GM18868 (cell line): ENCODE measurements at regions not wholly inside any gene's neighbourhood (a gene's known extent, or its start where the extent isn't known, plus 50 kb on each side); places are given as distances from the start of the nearest gene placed in this dataset.
"Not testable (repeated sequence)": the region's sequence is repeated elsewhere in the genome, so short reads cannot be mapped to it uniquely, and the experiment has no call there.

Experiments
- ATAC-seq: cut with Tn5 transposase; IDR thresholded peaks from one replicate; pipeline ENCODE4 v1.9.1; 2021; ENCODE audit warnings: mild to moderate bottlenecking, moderate library complexity; ENCODE audit not compliant: unreplicated experiment

- ATAC-seq, result no peak
Measured at GRCh38 chr6:85360794-85361642, 88.9 kb upstream of the NT5E start.

- ATAC-seq, result no peak
Measured at GRCh38 chr6:85357651-85358050, 92.2 kb upstream of the NT5E start.

- ATAC-seq, result not testable (repeated sequence)
Measured at GRCh38 chr6:85356743-85357142, 93.1 kb upstream of the NT5E start.

- no peak for ATAC-seq
Measured at GRCh38 chr6:85355816-85356215, 94.1 kb upstream of the NT5E start.

GRCh38 chr6:85354761-85355618 is 94.9 kb upstream of the NT5E start:
- ATAC-seq, result peak; percentile 91

DNA sequence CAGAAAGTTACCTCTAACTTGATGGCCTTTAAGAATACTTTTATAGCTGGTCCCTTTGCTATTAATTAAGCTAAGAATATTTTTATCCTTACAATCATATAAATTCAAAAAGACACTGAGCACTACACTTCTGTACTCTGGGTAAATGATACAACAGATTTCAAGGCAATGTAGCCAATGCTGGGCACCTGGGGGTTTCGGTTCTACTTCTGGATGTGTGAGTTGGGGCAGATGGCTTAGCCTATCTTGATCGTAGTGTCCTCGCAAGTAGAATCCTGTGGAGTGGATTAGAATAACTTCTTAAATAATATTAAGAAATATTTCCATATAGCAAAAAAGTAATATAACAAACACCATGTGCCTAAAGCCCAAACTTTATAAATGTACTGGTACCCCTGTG is 96.9 kb upstream of the NT5E start:
- no peak for ATAC-seq

DNA sequence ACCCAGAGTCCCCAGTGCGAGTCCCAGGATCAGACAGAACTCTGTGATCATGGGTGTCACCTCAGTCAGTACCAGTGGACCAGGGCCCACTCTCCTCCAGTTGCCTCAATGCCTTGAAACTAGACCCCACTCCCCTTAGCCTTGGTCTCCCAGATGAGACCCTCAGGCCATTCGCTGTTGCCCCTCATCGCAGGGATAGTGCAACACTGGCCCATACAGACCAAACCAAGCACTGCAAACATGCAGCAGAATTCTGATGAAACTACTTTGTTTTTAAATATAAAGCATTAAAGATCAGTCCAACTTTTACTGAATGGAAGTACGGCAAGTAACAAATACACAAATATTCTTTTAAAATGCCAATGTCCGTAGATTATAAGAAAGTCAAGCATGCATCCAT is 101.2 kb upstream of the NT5E start:
- no peak for ATAC-seq

DNA sequence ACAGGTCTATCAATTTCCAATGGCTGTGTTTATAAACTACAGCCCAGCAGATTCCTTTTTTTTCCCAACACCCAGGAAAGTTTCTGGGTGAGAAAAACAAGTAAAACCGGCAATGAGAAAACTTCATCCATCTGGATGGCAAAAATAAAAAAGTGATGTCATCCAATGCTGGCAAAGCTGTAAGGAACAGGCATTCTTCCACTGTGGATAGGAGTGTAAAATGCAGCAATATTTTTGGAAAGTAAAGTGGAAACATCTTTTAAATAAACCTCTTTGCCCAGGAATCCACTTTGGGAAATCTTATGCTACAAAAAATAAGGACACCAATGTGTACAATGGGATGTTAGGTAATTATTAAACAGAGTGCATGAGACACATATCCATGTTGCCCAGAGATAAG is 102.1 kb upstream of the NT5E start:
- ATAC-seq, result no peak

- ATAC-seq, result no peak
Measured at GRCh38 chr6:85346196-85346595, 103.7 kb upstream of the NT5E start.

GRCh38 chr6:85344996-85345395 is 104.9 kb upstream of the NT5E start:
- ATAC-seq, result no peak

DNA sequence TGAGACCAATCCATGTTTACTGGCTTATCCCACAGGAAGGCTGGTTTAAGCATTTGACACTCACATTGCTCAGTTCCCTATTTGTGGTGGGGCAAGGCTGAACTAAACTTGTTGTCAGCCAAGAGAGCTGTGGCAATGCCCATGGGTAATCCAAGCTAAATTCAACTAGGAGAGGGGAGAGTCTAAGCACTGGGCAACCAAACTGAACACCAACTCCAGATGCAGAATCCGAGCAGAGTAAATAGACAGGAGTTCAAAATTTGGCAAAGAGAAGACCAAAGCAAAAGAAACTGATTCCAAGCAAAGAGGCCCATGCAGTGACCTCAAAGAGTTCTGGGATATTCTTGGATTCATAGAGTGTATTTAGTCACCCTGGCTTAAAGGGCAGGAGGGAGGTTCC is 106.5 kb upstream of the NT5E start:
- no peak for ATAC-seq

DNA sequence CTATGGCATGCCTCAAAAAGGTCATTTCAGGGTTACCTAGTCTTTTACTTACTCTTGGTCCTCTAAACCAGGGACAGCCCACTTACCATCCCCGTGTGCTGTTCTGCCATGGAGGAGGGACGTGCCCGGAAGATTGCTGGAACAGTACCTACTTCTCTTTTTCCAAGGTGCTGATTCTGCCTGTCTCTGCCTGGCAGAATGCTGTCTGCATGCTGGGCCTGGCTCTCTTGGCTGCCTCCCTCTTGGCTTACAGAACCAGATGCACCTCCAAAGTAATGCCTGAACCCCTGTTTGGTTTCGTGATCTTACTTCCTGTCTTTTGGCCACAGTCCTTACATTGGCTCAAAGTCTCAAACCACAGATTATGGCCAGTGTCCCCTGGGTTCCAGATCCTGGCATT is 120.7 kb upstream of the NT5E start:
- no peak for ATAC-seq

GRCh38 chr6:85325811-85326210 is 124.1 kb upstream of the NT5E start:
- ATAC-seq, result not testable (repeated sequence)

GRCh38 chr6:85323435-85324040 is 126.3 kb upstream of the NT5E start:
- peak; percentile 95 for ATAC-seq

GRCh38 chr6:85322446-85323105 is 127.3 kb upstream of the NT5E start:
- ATAC-seq, result no peak

GRCh38 chr6:85321906-85322305 is 128.0 kb upstream of the NT5E start:
- ATAC-seq, result no peak

DNA sequence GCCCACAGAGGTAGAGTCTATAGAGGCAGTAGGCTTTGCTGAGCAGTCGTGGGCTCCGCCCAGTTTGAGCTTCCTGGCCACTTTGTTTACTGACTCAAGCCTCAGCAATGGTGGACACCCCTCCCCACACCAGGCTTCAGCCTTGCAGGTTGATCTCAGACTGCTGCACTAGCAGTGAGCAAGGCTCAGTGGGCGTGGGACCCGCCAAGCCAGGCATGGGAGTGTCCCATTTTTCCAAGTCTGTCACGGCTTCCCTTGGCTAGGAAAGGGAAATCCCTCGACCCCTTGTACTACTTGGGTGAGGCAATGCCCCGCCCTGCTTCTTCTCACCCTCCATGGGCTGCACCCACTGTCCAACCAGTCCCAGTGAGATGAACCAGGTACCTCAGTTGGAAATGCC is 135.3 kb upstream of the NT5E start:
- no peak for ATAC-seq

GRCh38 chr6:85300581-85300980 is 149.3 kb upstream of the NT5E start:
- ATAC-seq, result no peak

- ATAC-seq, result no peak
Measured at GRCh38 chr6:85298553-85298952, 151.3 kb upstream of the NT5E start.

- no peak for ATAC-seq
Measured at GRCh38 chr6:85291326-85291725, 158.6 kb upstream of the NT5E start.

- ATAC-seq, result no peak
Measured at GRCh38 chr6:85287654-85288053, 162.2 kb upstream of the NT5E start.
